Common myeloid progenitor, CD34-positive (primary cell): ENCODE measurements at regions not wholly inside any gene's neighbourhood (a gene's known extent, or its start where the extent isn't known, plus 50 kb on each side); places are given as distances from the start of the nearest gene placed in this dataset.

ENCODE experiments used
- CTCF ChIA-PET: fragments of 350-600 bp; sonication (Branson Sonifier 250); formaldehyde crosslinking; loops from one replicate; lab custom pipeline; 2021; ENCODE audit warnings: antibody characterized with exemption; lab: Charles Lee
- POLR2A ChIA-PET: fragments of 350-600 bp; sonication (Branson Sonifier 250); formaldehyde crosslinking; loops from one replicate; lab custom pipeline; 2021; ENCODE audit warnings: antibody characterized with exemption; lab: Charles Lee
- DNase-seq, 3 donors: peaks; one replicate each; pipeline versions ENCODE4 v3.0.0 to v3.0.0-alpha.2; 2013
- H3K27ac ChIP-seq, 2 experiments: 1 replicate in 1 of 2; 2 replicates in 1 of 2; pipeline ENCODE4 v1.7.0; 2013; ENCODE audit warnings: inconsistent platforms in 2 of 2, low read length in 2 of 2, mild to moderate bottlenecking in 2 of 2, low read depth in 1 of 2, moderate library complexity in 1 of 2; ENCODE audit not compliant: severe bottlenecking in 2 of 2, insufficient read depth in 1 of 2, poor library complexity in 1 of 2
- H3K27me3 ChIP-seq, 5 experiments: replicated peaks in 2 of 5; 1 replicate in 3 of 5; 2 replicates in 2 of 5; pipeline versions ENCODE4 v1.6.1 to v1.7.0; 2013; ENCODE audit warnings: low read length in 4 of 5, mild to moderate bottlenecking in 2 of 5, moderate library complexity in 2 of 5, inconsistent platforms in 1 of 5; ENCODE audit not compliant: insufficient read depth in 5 of 5, control insufficient read depth in 4 of 5
- H3K36me3 ChIP-seq, 4 experiments: 1 replicate in 2 of 4; 2 replicates in 2 of 4; pipeline versions ENCODE4 v1.6.1 to v1.7.0; 2013; ENCODE audit warnings: low read length in 3 of 4, control low read depth in 1 of 4, mild to moderate bottlenecking in 1 of 4; ENCODE audit not compliant: control insufficient read depth in 4 of 4, insufficient read depth in 4 of 4
- H3K4me1 ChIP-seq, 4 experiments: 1 replicate in 3 of 4; 2 replicates in 1 of 4; pipeline versions ENCODE4 v1.6.1 to v1.7.1; 2013; ENCODE audit warnings: low read length in 3 of 4, mild to moderate bottlenecking in 3 of 4, control low read depth in 1 of 4, inconsistent platforms in 1 of 4, moderate library complexity in 1 of 4; ENCODE audit not compliant: control insufficient read depth in 4 of 4, insufficient read depth in 4 of 4; ENCODE audit errors: control extremely low read depth in 1 of 4
- H3K4me3 ChIP-seq, 7 experiments: 1 replicate in 4 of 7; 2 replicates in 3 of 7; pipeline versions ENCODE4 v1.5.1 to v1.7.0; 2013; ENCODE audit warnings: mild to moderate bottlenecking in 7 of 7, low read length in 6 of 7, moderate library complexity in 6 of 7, inconsistent platforms in 2 of 7, low read depth in 2 of 7, control low read depth in 1 of 7; ENCODE audit not compliant: insufficient read depth in 4 of 7, control insufficient read depth in 1 of 7; ENCODE audit errors: extremely low read depth in 1 of 7
- H3K9me3 ChIP-seq, 5 experiments: 1 replicate in 4 of 5; 2 replicates in 1 of 5; pipeline versions ENCODE4 v1.6.1 to v1.7.1; 2013; ENCODE audit warnings: low read length in 4 of 5, mild to moderate bottlenecking in 2 of 5, inconsistent platforms in 1 of 5, low read depth in 1 of 5, moderate library complexity in 1 of 5; ENCODE audit not compliant: control insufficient read depth in 4 of 5, insufficient read depth in 2 of 5; ENCODE audit errors: control extremely low read depth in 1 of 5
- WGBS: methylation state at CpG from one replicate; pipeline ENCODE4 v1.1.5; 2013; ENCODE audit not compliant: insufficient coverage; 5-methylcytosine and 5-hydroxymethylcytosine counted together

- ChIA-PET POLR2A (no interaction called here), CTCF (interaction anchor here (1.0 to 4.2 kb wide), 3 partner anchors 35 to 133 kb away, joined by 3 to 15 read pairs (median 5); no protein-coding TSS in a partner anchor)
- peaks cover 0 to 2% (median 0%) of the 10 kb centered on the region in 5 experiments for H3K9me3 ChIP-seq
- H3K27me3 ChIP-seq = no peaks in the 10 kb centered on the region
- H3K36me3 ChIP-seq = no peaks in the 10 kb centered on the region
- peaks cover 0 to 8% (median 2%) of the 10 kb centered on the region in 4 experiments for H3K4me1 ChIP-seq
- no peak for DNase-seq
- 100% methylated on average over 4 of the region's 4 CpGs for whole genome bisulfite sequencing
- H3K27ac ChIP-seq = no peak overlapping the region
- H3K4me3 ChIP-seq = no peak overlapping the region
Observed at GRCh38 chr4:26162101-26162500, 158.7 kb upstream of the RBPJ start.

DNA sequence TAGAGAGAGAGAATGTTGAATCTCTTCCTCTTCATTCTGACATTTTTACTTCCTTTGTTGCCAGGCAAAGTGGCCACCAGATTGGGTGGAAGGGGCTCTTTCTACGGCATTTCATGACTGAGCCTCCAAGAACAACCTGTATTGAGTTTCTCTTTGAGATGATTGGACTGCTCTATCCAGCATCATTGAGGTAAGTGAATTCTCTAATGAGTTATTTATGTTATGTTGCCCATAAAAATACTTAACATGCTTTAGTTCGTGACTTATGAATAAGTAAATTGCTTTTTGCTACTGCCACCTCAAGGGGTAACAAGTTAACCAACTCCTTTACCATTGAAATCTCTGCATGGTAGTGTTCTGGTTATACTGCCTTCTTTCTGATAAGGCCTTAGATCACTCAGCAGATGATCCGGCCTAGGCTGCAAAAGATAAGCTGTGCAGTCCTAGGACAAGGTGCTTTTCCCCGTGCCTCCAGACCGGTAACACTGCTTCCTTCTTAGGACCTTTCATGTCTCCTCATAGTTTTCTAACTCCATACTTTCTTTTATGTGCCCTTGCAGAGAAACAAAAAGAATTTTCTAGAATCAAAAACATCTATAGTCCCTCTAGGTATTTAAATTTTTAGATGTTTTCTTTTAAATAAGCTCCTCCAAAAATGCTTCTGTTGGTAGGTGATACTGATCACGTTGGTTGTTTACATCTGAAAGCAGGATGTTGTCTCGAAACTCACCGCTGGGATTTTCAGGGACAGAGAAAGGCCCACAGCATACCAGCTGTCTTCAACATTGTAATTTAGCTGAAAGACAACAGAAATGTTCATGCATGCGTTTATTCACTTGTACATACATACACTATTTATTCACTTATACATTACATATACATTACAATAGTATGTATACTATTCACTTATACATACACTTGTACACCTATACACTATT lies 157.1 kb upstream of the RBPJ start:
- 84% methylated on average over 7 of the region's 9 CpGs for WGBS
- no peaks in the 10 kb centered on the region for H3K27me3 ChIP-seq
- H3K36me3 ChIP-seq = no peaks in the 10 kb centered on the region
- no peaks in the 10 kb centered on the region for H3K9me3 ChIP-seq
- H3K4me3 ChIP-seq = no peak overlapping the region
- DNase-seq = no peak
- ChIA-PET CTCF (interaction anchor here (4.2 kb wide), 1 partner anchor 81 kb away, joined by 15 read pairs; no protein-coding TSS in a partner anchor), POLR2A (no interaction called here)
- H3K27ac ChIP-seq = no peak overlapping the region
- peaks cover 0 to 4% (median 2%) of the 10 kb centered on the region in 4 experiments for H3K4me1 ChIP-seq

DNA sequence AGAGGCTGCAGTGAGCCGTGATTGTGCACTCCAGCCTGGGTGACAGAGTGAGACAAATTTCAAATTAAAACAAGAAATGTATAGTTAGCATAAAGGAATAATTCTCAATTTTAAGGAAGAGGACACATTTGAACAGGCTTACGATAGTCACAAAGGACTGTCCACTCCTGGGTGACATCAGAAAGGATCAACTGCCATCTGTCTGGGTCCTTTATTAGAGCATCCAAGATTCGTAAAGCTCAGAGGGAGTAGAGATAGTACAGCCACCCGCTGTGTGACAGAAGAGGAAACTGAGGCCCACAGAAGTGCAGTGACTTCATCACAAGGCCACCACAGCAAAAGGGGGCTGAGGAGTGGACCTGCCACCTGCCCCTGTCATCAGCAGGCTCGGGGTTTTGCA lies 149.3 kb upstream of the RBPJ start:
- no peaks in the 10 kb centered on the region for H3K36me3 ChIP-seq
- peaks cover 0 to 2% (median 0%) of the 10 kb centered on the region in 5 experiments for H3K27me3 ChIP-seq
- H3K9me3 ChIP-seq = peaks cover 0 to 2% (median 0%) of the 10 kb centered on the region in 5 experiments
- no peak for DNase-seq
- H3K4me1 ChIP-seq = no peaks in the 10 kb centered on the region
- 100% methylated on average over 3 of the region's 5 CpGs for WGBS
- no peak overlapping the region for H3K4me3 ChIP-seq
- CTCF ChIA-PET = no interaction called here
- POLR2A ChIA-PET = no interaction called here
- no peak overlapping the region for H3K27ac ChIP-seq

DNA sequence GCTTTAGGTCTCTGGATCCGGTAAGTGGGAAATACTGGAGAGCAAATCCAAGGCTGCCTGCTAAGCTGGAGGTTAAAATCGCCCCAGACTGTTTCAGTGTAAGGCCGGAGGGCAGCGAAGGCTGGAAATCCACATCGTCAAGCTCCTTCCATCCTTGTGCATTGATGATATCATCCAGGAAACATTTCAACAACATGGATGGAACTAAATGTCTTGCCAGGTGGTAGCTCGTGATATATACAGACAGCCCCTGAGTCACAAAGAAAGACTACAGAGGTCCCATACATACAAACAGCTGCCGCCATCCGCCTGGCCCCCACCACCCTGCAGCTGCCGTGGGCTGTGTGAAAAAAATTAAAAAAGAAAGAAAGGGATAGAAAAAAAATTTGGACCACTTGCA lies 148.9 kb upstream of the RBPJ start:
- CTCF ChIA-PET = no interaction called here
- Histone ChIP-seq H3K4me1 (no peaks in the 10 kb centered on the region), H3K36me3 (no peaks in the 10 kb centered on the region), H3K27ac (no peak overlapping the region), H3K9me3 (peaks cover 0 to 2% (median 0%) of the 10 kb centered on the region in 5 experiments), H3K27me3 (peaks cover 0 to 2% (median 0%) of the 10 kb centered on the region in 5 experiments), H3K4me3 (no peak overlapping the region)
- DNase-seq = no peak
- WGBS = 98% methylated on average over 5 of the region's 9 CpGs
- POLR2A ChIA-PET = no interaction called here

GRCh38 chr4:26173619-26174018 lies 147.2 kb upstream of the RBPJ start:
- Histone ChIP-seq H3K9me3 (peaks cover 0 to 2% (median 0%) of the 10 kb centered on the region in 5 experiments), H3K27me3 (peaks cover 0 to 2% (median 0%) of the 10 kb centered on the region in 5 experiments), H3K36me3 (no peaks in the 10 kb centered on the region), H3K4me1 (no peaks in the 10 kb centered on the region), H3K27ac (no peak overlapping the region), H3K4me3 (no peak overlapping the region)
- CTCF ChIA-PET = no interaction called here
- WGBS = 95% methylated on average over 5 of the region's 7 CpGs
- POLR2A ChIA-PET = no interaction called here
- no peak for DNase-seq

DNA sequence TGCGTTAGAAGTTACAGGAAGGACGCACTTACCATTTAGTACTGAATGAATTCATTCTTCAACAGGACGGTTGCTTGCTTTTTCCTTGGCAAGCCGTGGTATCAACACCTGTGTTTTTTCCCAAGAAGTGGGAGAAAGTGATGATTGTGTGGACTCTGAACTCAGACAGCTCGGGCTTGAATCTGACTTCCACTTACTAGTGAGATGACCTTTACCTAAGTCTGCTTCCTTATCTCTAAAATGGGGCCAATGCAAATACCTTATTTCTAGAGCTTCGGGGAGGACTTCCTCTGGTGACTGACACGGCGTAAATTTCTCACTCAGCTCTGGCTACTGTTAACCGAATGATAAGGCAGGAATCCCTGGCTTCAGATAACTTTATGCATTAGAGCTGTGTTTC lies 146.8 kb upstream of the RBPJ start:
- no peak overlapping the region for H3K4me3 ChIP-seq
- H3K4me1 ChIP-seq = no peaks in the 10 kb centered on the region
- H3K36me3 ChIP-seq = no peaks in the 10 kb centered on the region
- POLR2A ChIA-PET = no interaction called here
- DNase-seq = no peak
- H3K27ac ChIP-seq = no peak overlapping the region
- peaks cover 0 to 2% (median 0%) of the 10 kb centered on the region in 5 experiments for H3K9me3 ChIP-seq
- 57% methylated on average over 6 of the region's 9 CpGs for WGBS
- H3K27me3 ChIP-seq = peaks cover 0 to 2% (median 0%) of the 10 kb centered on the region in 5 experiments
- CTCF ChIA-PET = no interaction called here
